BLaER1 (cell line): ENCODE measurements at regions not wholly inside any gene's neighbourhood (a gene's known extent, or its start where the extent isn't known, plus 50 kb on each side); places are given as distances from the start of the nearest gene placed in this dataset.

Experiments
- H3K27ac ChIP-seq: shearing (Covaris generic); formaldehyde crosslinking; 2 replicates; pipeline ENCODE4 v1.8.1; 2022
- H3K27me3 ChIP-seq: shearing (Covaris generic); formaldehyde crosslinking; 2 replicates; pipeline ENCODE4 v1.8.1; 2022
- H3K36me3 ChIP-seq: shearing (Covaris generic); formaldehyde crosslinking; 2 replicates; pipeline ENCODE4 v1.8.1; 2022
- H3K4me1 ChIP-seq: shearing (Covaris generic); formaldehyde crosslinking; 2 replicates; pipeline ENCODE4 v1.8.1; 2022
- H3K4me2 ChIP-seq: shearing (Covaris generic); formaldehyde crosslinking; 2 replicates; pipeline ENCODE4 v1.8.1; 2022
- H3K4me3 ChIP-seq: shearing (Covaris generic); formaldehyde crosslinking; 2 replicates; pipeline ENCODE4 v1.8.1; 2022
- H3K9ac ChIP-seq: shearing (Covaris generic); formaldehyde crosslinking; 2 replicates; pipeline ENCODE4 v1.8.1; 2022
- H3K9me3 ChIP-seq: shearing (Covaris generic); formaldehyde crosslinking; 2 replicates; pipeline ENCODE4 v1.8.1; 2022
- H4K20me1 ChIP-seq: shearing (Covaris generic); formaldehyde crosslinking; 2 replicates; pipeline ENCODE4 v1.8.1; 2022
- Cebpa-rat ChIP-seq: shearing (Covaris generic); IDR thresholded peaks from 2 replicates; pipeline ENCODE4 v1.8.1; 2022

GRCh38 chr3:168414149-168414548 is 318.4 kb upstream of the GOLIM4 start:
- Histone ChIP-seq H3K36me3 (no peaks in the 10 kb centered on the region), H3K4me2 (no peak overlapping the region), H3K27me3 (no peaks in the 10 kb centered on the region), H3K9me3 (no peaks in the 10 kb centered on the region), H3K4me3 (no peak overlapping the region), H3K9ac (no peak overlapping the region), H4K20me1 (no peaks in the 10 kb centered on the region), H3K4me1 (no peaks in the 10 kb centered on the region), H3K27ac (no peak overlapping the region)
- no peak for TF ChIP-seq Cebpa-rat

- Histone ChIP-seq H3K27me3 (no peaks in the 10 kb centered on the region), H3K4me1 (no peaks in the 10 kb centered on the region), H4K20me1 (no peaks in the 10 kb centered on the region), H3K9me3 (no peaks in the 10 kb centered on the region), H3K36me3 (no peaks in the 10 kb centered on the region), H3K4me2 (no peak overlapping the region), H3K9ac (no peak overlapping the region), H3K27ac (no peak overlapping the region), H3K4me3 (no peak overlapping the region)
- TF ChIP-seq Cebpa-rat = no peak
These were observed 311.7 kb upstream of the GOLIM4 start for GRCh38 chr3:168407381-168407780.

GRCh38 chr3:168405288-168405687 is 309.6 kb upstream of the GOLIM4 start:
- Histone ChIP-seq H3K27ac (no peak overlapping the region), H3K4me1 (no peaks in the 10 kb centered on the region), H3K9ac (no peak overlapping the region), H3K27me3 (no peaks in the 10 kb centered on the region), H3K4me2 (no peak overlapping the region), H4K20me1 (no peaks in the 10 kb centered on the region), H3K9me3 (no peaks in the 10 kb centered on the region), H3K36me3 (no peaks in the 10 kb centered on the region), H3K4me3 (no peak overlapping the region)
- TF ChIP-seq Cebpa-rat = no peak

GRCh38 chr3:168398371-168399025 is 302.8 kb upstream of the GOLIM4 start:
- H4K20me1 ChIP-seq = no peaks in the 10 kb centered on the region
- H3K4me3 ChIP-seq = no peak overlapping the region
- no peak overlapping the region for H3K27ac ChIP-seq
- no peaks in the 10 kb centered on the region for H3K9me3 ChIP-seq
- H3K4me2 ChIP-seq = no peak overlapping the region
- H3K9ac ChIP-seq = no peak overlapping the region
- no peak for TF ChIP-seq Cebpa-rat
- H3K36me3 ChIP-seq = no peaks in the 10 kb centered on the region
- no peaks in the 10 kb centered on the region for H3K4me1 ChIP-seq
- no peaks in the 10 kb centered on the region for H3K27me3 ChIP-seq

- H3K4me1 ChIP-seq = no peaks in the 10 kb centered on the region
- no peaks in the 10 kb centered on the region for H3K27me3 ChIP-seq
- no peak for TF ChIP-seq Cebpa-rat
- H3K4me2 ChIP-seq = no peak overlapping the region
- H4K20me1 ChIP-seq = no peaks in the 10 kb centered on the region
- H3K36me3 ChIP-seq = no peaks in the 10 kb centered on the region
- H3K9me3 ChIP-seq = no peaks in the 10 kb centered on the region
- no peak overlapping the region for H3K9ac ChIP-seq
- H3K4me3 ChIP-seq = no peak overlapping the region
- H3K27ac ChIP-seq = no peak overlapping the region
These were observed 301.1 kb upstream of the GOLIM4 start for GRCh38 chr3:168396861-168397260.

GRCh38 chr3:168395551-168395950 is 299.8 kb upstream of the GOLIM4 start:
- Histone ChIP-seq H3K4me3 (no peak overlapping the region), H3K36me3 (no peaks in the 10 kb centered on the region), H3K9ac (no peak overlapping the region), H3K4me2 (no peak overlapping the region), H4K20me1 (no peaks in the 10 kb centered on the region), H3K9me3 (no peaks in the 10 kb centered on the region), H3K27me3 (no peaks in the 10 kb centered on the region), H3K27ac (no peak overlapping the region), H3K4me1 (no peaks in the 10 kb centered on the region)
- TF ChIP-seq Cebpa-rat = no peak

- Histone ChIP-seq H3K27me3 (no peaks in the 10 kb centered on the region), H3K4me2 (no peak overlapping the region), H3K9ac (no peak overlapping the region), H4K20me1 (no peaks in the 10 kb centered on the region), H3K36me3 (no peaks in the 10 kb centered on the region), H3K27ac (no peak overlapping the region), H3K4me1 (no peaks in the 10 kb centered on the region), H3K9me3 (no peaks in the 10 kb centered on the region), H3K4me3 (no peak overlapping the region)
- TF ChIP-seq Cebpa-rat = no peak
These were observed 298.7 kb upstream of the GOLIM4 start for GRCh38 chr3:168394439-168394838.

GRCh38 chr3:168386301-168386700 is 290.6 kb upstream of the GOLIM4 start:
- Histone ChIP-seq H3K4me2 (no peak overlapping the region), H3K9me3 (0 out of 2 replicates have a peak, but pooled peaks cover 6% of the 10 kb centered on the region), H3K27ac (no peak overlapping the region), H3K27me3 (no peaks in the 10 kb centered on the region), H4K20me1 (no peaks in the 10 kb centered on the region), H3K36me3 (no peaks in the 10 kb centered on the region), H3K9ac (no peak overlapping the region), H3K4me3 (no peak overlapping the region), H3K4me1 (no peaks in the 10 kb centered on the region)
- no peak for TF ChIP-seq Cebpa-rat

GRCh38 chr3:168384990-168385389 is 289.3 kb upstream of the GOLIM4 start:
- H3K27ac ChIP-seq = no peak overlapping the region

GRCh38 chr3:168383573-168383972 is 287.8 kb upstream of the GOLIM4 start:
- no peak overlapping the region for H3K27ac ChIP-seq
- H3K36me3 ChIP-seq = no peaks in the 10 kb centered on the region
- H3K27me3 ChIP-seq = no peaks in the 10 kb centered on the region
- H4K20me1 ChIP-seq = no peaks in the 10 kb centered on the region
- 0 out of 2 replicates have a peak, but pooled peaks cover 6% of the 10 kb centered on the region for H3K9me3 ChIP-seq
- no peak overlapping the region for H3K9ac ChIP-seq
- no peak for TF ChIP-seq Cebpa-rat
- H3K4me2 ChIP-seq = no peak overlapping the region
- no peak overlapping the region for H3K4me3 ChIP-seq
- H3K4me1 ChIP-seq = no peaks in the 10 kb centered on the region

More at GRCh38 chr3:168384990-168385389, 289.3 kb upstream of the GOLIM4 start:
- H3K9ac ChIP-seq = no peak overlapping the region
- H3K4me2 ChIP-seq = no peak overlapping the region
- H3K27me3 ChIP-seq = no peaks in the 10 kb centered on the region
- H3K9me3 ChIP-seq = 0 out of 2 replicates have a peak, but pooled peaks cover 6% of the 10 kb centered on the region
- no peak overlapping the region for H3K4me3 ChIP-seq
- TF ChIP-seq Cebpa-rat = no peak
- H4K20me1 ChIP-seq = no peaks in the 10 kb centered on the region
- no peaks in the 10 kb centered on the region for H3K4me1 ChIP-seq
- H3K36me3 ChIP-seq = no peaks in the 10 kb centered on the region

GRCh38 chr3:168371846-168372245 is 276.1 kb upstream of the GOLIM4 start:
- Histone ChIP-seq H3K36me3 (no peaks in the 10 kb centered on the region), H3K4me2 (no peak overlapping the region)

More at GRCh38 chr3:168371846-168372245, 276.1 kb upstream of the GOLIM4 start:
- TF ChIP-seq Cebpa-rat = no peak
- no peak overlapping the region for H3K9ac ChIP-seq
- no peak overlapping the region for H3K4me3 ChIP-seq
- H3K27me3 ChIP-seq = no peaks in the 10 kb centered on the region
- H3K27ac ChIP-seq = no peak overlapping the region
- H3K4me1 ChIP-seq = no peaks in the 10 kb centered on the region
- peaks cover 9% of the 10 kb centered on the region; the same call in 1 of the 2 replicates for H3K9me3 ChIP-seq
- H4K20me1 ChIP-seq = no peaks in the 10 kb centered on the region
